ENCODE measurements at regions not wholly inside any gene's neighbourhood (a gene's known extent, or its start where the extent isn't known, plus 50 kb on each side); places are given as distances from the start of the nearest gene placed in this dataset.

GRCh38 chr2:129277585-129277981 is 701.9 kb upstream of the RAB6C start:
- intact Hi-C loops (cut with DNase I) = no loop called here
- 73 to 80% methylated on average over 2 of the region's 2 CpGs for WGBS, 2 donors
- DNase-seq = no peak

GRCh38 chr2:129281791-129282530 is 697.5 kb upstream of the RAB6C start:
- H3K9me3 ChIP-seq = no peaks in the 10 kb centered on the region
- H3K4me3 ChIP-seq = no peak overlapping the region
- intact Hi-C loops (cut with DNase I) = no loop called here
- 39 to 44% methylated on average over 5 of the region's 5 CpGs for WGBS, 2 donors
- TF ChIP-seq CTCF (IDR thresholded peaks at IDR 0.05) = no peak
- no peak for TF ChIP-seq POLR2A (IDR thresholded peaks at IDR 0.05)
- H3K27ac ChIP-seq = no peak overlapping the region
- ATAC-seq (no peak), DNase-seq (no peak)
- H3K4me1 ChIP-seq = no peaks in the 10 kb centered on the region
- H3K27me3 ChIP-seq = no peaks in the 10 kb centered on the region
- no peaks in the 10 kb centered on the region for H3K36me3 ChIP-seq (replicated peaks in 1 of 2; ENCODE audit: insufficient read depth in 1 of 2, low read depth in 2 of 2)

More at GRCh38 chr2:129277585-129277981, 701.9 kb upstream of the RAB6C start:
- Histone ChIP-seq H3K27me3 (no peaks in the 10 kb centered on the region), H3K27ac (no peak overlapping the region), H3K36me3 (replicated peaks in 1 of 2; ENCODE audit: insufficient read depth in 1 of 2, low read depth in 2 of 2) (no peaks in the 10 kb centered on the region), H3K9me3 (no peaks in the 10 kb centered on the region), H3K4me3 (no peak overlapping the region), H3K4me1 (no peaks in the 10 kb centered on the region)
- no peak for ATAC-seq
- no peak for TF ChIP-seq POLR2A (IDR thresholded peaks at IDR 0.05)
- no peak for TF ChIP-seq CTCF (IDR thresholded peaks at IDR 0.05)

GRCh38 chr2:129285012-129285411 is 694.5 kb upstream of the RAB6C start:
- ATAC-seq = no peak
- Histone ChIP-seq H3K36me3 (replicated peaks in 1 of 2; ENCODE audit: insufficient read depth in 1 of 2, low read depth in 2 of 2) (no peaks in the 10 kb centered on the region), H3K27me3 (no peaks in the 10 kb centered on the region), H3K4me1 (no peaks in the 10 kb centered on the region), H3K9me3 (no peaks in the 10 kb centered on the region), H3K4me3 (no peak overlapping the region), H3K27ac (no peak overlapping the region)
- no peak for DNase-seq
- intact Hi-C loops (cut with DNase I) = no loop called here
- no peak for TF ChIP-seq CTCF (IDR thresholded peaks at IDR 0.05)
- no peak for TF ChIP-seq POLR2A (IDR thresholded peaks at IDR 0.05)

GRCh38 chr2:129293326-129293725 is 686.1 kb upstream of the RAB6C start:
- intact Hi-C loops (cut with DNase I) = no loop called here
- TF ChIP-seq CTCF (IDR thresholded peaks at IDR 0.05) = no peak
- no peak for TF ChIP-seq POLR2A (IDR thresholded peaks at IDR 0.05)
- no peak overlapping the region for H3K4me3 ChIP-seq
- no peak overlapping the region for H3K27ac ChIP-seq
- no peaks in the 10 kb centered on the region for H3K9me3 ChIP-seq
- no peak for DNase-seq
- H3K27me3 ChIP-seq = no peaks in the 10 kb centered on the region
- 2 to 3% methylated on average over 1 of the region's 1 CpG for WGBS, 2 donors
- no peaks in the 10 kb centered on the region for H3K36me3 ChIP-seq (replicated peaks in 1 of 2; ENCODE audit: insufficient read depth in 1 of 2, low read depth in 2 of 2)
- H3K4me1 ChIP-seq = peaks cover 14% of the 10 kb centered on the region
- no peak for ATAC-seq

- no peaks in the 10 kb centered on the region for H3K9me3 ChIP-seq
- no peak overlapping the region for H3K4me3 ChIP-seq
- TF ChIP-seq CTCF (IDR thresholded peaks at IDR 0.05) (no peak), POLR2A (IDR thresholded peaks at IDR 0.05) (no peak)
- WGBS, 2 donors = 69 to 72% methylated on average over 4 of the region's 4 CpGs
- DNase-seq = no peak
- H3K27me3 ChIP-seq = no peaks in the 10 kb centered on the region
- peak overlapping the region in 2 of 4 donors; percentile 41 to 46 for H3K27ac ChIP-seq
- no peaks in the 10 kb centered on the region for H3K36me3 ChIP-seq (replicated peaks in 1 of 2; ENCODE audit: insufficient read depth in 1 of 2, low read depth in 2 of 2)
- ATAC-seq = peak; percentile 9
- intact Hi-C loops (cut with DNase I) = no loop called here
- H3K4me1 ChIP-seq = peaks cover 19% of the 10 kb centered on the region
These were observed 683.1 kb upstream of the RAB6C start for GRCh38 chr2:129296396-129296795.
